Loucy (cell line): ENCODE measurements at regions not wholly inside any gene's neighbourhood (a gene's known extent, or its start where the extent isn't known, plus 50 kb on each side); places are given as distances from the start of the nearest gene placed in this dataset.

Experiments used
- EZH2phosphoT487 ChIP-seq: fragments of 200-600 bp; IDR thresholded peaks from 2 replicates; pipeline ENCODE4 v1.6.1; 2018; ENCODE audit warnings: antibody characterized with exemption, mild to moderate bottlenecking, moderate library complexity, borderline replicate concordance
- TF ChIP-seq, protein P1 (sequence below): fragments of 200-600 bp; sonication (generic); conservative IDR thresholded peaks from 2 replicates; pipeline ENCODE4 v1.5.1; 2014; ENCODE audit warnings: mild to moderate bottlenecking, antibody characterized with exemption, low read length

DNA sequence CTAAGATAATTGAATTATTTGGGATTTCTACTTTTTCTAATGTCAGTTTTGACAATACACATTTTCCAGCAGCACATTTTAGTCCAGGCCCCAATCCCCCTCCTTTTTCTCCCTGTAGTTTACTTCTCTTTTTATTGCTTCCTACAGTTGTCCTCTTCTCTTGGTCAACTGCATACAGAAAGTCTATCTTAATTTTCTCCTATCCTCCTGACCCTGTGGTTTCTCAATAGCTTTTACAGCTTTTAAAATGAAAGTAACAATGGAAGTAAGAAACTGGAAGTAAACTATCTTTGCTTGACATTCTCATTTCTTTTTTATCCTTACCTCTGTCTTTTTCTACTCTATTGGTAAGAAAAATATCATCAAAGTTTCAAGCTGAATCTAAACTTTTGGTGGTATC, 106.5 kb upstream of the OXGR1 start:
- TF ChIP-seq, protein P1, sequence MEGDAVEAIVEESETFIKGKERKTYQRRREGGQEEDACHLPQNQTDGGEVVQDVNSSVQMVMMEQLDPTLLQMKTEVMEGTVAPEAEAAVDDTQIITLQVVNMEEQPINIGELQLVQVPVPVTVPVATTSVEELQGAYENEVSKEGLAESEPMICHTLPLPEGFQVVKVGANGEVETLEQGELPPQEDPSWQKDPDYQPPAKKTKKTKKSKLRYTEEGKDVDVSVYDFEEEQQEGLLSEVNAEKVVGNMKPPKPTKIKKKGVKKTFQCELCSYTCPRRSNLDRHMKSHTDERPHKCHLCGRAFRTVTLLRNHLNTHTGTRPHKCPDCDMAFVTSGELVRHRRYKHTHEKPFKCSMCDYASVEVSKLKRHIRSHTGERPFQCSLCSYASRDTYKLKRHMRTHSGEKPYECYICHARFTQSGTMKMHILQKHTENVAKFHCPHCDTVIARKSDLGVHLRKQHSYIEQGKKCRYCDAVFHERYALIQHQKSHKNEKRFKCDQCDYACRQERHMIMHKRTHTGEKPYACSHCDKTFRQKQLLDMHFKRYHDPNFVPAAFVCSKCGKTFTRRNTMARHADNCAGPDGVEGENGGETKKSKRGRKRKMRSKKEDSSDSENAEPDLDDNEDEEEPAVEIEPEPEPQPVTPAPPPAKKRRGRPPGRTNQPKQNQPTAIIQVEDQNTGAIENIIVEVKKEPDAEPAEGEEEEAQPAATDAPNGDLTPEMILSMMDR, result no peak
- TF ChIP-seq EZH2phosphoT487, result no peak
